Loucy (cell line): ENCODE measurements at regions not wholly inside any gene's neighbourhood (a gene's known extent, or its start where the extent isn't known, plus 50 kb on each side); places are given as distances from the start of the nearest gene placed in this dataset.
A peak's percentile ranks its signal among the peaks of the same experiment; 100 is the strongest.

ENCODE experiments used
- H2AFZ ChIP-seq: fragments of 200-600 bp; sonication (generic); 2 replicates; pipeline ENCODE4 v1.6.0; 2016; ENCODE audit warnings: antibody characterized with exemption, mild to moderate bottlenecking, low read length, moderate library complexity
- H3F3A ChIP-seq: fragments of 200-600 bp; 2 replicates; pipeline ENCODE4 v1.6.0; 2016; ENCODE audit warnings: antibody characterized with exemption, low read depth, mild to moderate bottlenecking
- H3K27me3 ChIP-seq: fragments of 200-600 bp; sonication (generic); 2 replicates; pipeline ENCODE4 v1.6.1; 2014; ENCODE audit warnings: low read length, mild to moderate bottlenecking; ENCODE audit not compliant: insufficient read depth, poor library complexity, severe bottlenecking
- H3K36me3 ChIP-seq: fragments of 200-600 bp; sonication (generic); 2 replicates; pipeline ENCODE4 v1.6.1; 2016; ENCODE audit warnings: low read length; ENCODE audit not compliant: insufficient read depth
- H3K4me1 ChIP-seq: fragments of 200-600 bp; sonication (generic); 2 replicates; pipeline ENCODE4 v1.5.1; 2014; ENCODE audit warnings: low read length, mild to moderate bottlenecking; ENCODE audit not compliant: insufficient read depth, poor library complexity, severe bottlenecking
- H3K4me2 ChIP-seq: fragments of 200-600 bp; sonication (generic); 2 replicates; pipeline ENCODE4 v1.6.0; 2014; ENCODE audit warnings: antibody characterized with exemption, low read length, low read depth, mild to moderate bottlenecking; ENCODE audit not compliant: poor library complexity, severe bottlenecking
- H3K4me3 ChIP-seq: fragments of 200-600 bp; sonication (generic); 2 replicates; pipeline ENCODE4 v1.5.1; 2014; ENCODE audit warnings: low read length, mild to moderate bottlenecking, mixed read lengths; ENCODE audit not compliant: poor library complexity, severe bottlenecking
- H3K79me2 ChIP-seq: fragments of 200-600 bp; sonication (generic); 2 replicates; pipeline ENCODE4 v1.6.1; 2014; ENCODE audit warnings: low read length; ENCODE audit not compliant: insufficient read depth
- H3K9ac ChIP-seq: fragments of 200-600 bp; sonication (generic); 2 replicates; pipeline ENCODE4 v1.6.0; 2014; ENCODE audit warnings: mild to moderate bottlenecking, low read depth, low read length, moderate library complexity; ENCODE audit not compliant: poor library complexity, severe bottlenecking
- H3K9me2 ChIP-seq: fragments of 200-600 bp; sonication (generic); replicated peaks from 2 replicates; pipeline ENCODE4 v1.6.1; 2016; ENCODE audit warnings: low read depth, low read length, mixed read lengths
- H3K9me3 ChIP-seq: fragments of 200-600 bp; sonication (generic); 2 replicates; pipeline ENCODE4 v1.6.1; 2014; ENCODE audit warnings: mild to moderate bottlenecking, antibody characterized with exemption, low read length, low read depth; ENCODE audit not compliant: insufficient read depth
- H4K20me1 ChIP-seq: fragments of 200-600 bp; sonication (generic); 2 replicates; pipeline ENCODE4 v1.6.0; 2014; ENCODE audit warnings: antibody characterized with exemption, low read length, mild to moderate bottlenecking; ENCODE audit not compliant: insufficient read depth, poor library complexity, severe bottlenecking
- EZH2phosphoT487 ChIP-seq: fragments of 200-600 bp; IDR thresholded peaks from 2 replicates; pipeline ENCODE4 v1.6.1; 2018; ENCODE audit warnings: antibody characterized with exemption, mild to moderate bottlenecking, moderate library complexity, borderline replicate concordance
- TF ChIP-seq, protein P1 (sequence below): fragments of 200-600 bp; sonication (generic); conservative IDR thresholded peaks from 2 replicates; pipeline ENCODE4 v1.5.1; 2014; ENCODE audit warnings: mild to moderate bottlenecking, antibody characterized with exemption, low read length

- H3K79me2 ChIP-seq, result no peaks in the 10 kb centered on the region
- H3K9me3 ChIP-seq, result no peaks in the 10 kb centered on the region
- no peaks in the 10 kb centered on the region for H3F3A ChIP-seq
- TF ChIP-seq, protein P1, sequence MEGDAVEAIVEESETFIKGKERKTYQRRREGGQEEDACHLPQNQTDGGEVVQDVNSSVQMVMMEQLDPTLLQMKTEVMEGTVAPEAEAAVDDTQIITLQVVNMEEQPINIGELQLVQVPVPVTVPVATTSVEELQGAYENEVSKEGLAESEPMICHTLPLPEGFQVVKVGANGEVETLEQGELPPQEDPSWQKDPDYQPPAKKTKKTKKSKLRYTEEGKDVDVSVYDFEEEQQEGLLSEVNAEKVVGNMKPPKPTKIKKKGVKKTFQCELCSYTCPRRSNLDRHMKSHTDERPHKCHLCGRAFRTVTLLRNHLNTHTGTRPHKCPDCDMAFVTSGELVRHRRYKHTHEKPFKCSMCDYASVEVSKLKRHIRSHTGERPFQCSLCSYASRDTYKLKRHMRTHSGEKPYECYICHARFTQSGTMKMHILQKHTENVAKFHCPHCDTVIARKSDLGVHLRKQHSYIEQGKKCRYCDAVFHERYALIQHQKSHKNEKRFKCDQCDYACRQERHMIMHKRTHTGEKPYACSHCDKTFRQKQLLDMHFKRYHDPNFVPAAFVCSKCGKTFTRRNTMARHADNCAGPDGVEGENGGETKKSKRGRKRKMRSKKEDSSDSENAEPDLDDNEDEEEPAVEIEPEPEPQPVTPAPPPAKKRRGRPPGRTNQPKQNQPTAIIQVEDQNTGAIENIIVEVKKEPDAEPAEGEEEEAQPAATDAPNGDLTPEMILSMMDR, result no peak
- no peaks in the 10 kb centered on the region for H3K9me2 ChIP-seq
- H4K20me1 ChIP-seq, result no peaks in the 10 kb centered on the region
- H2AFZ ChIP-seq, result no peak overlapping the region
- H3K4me1 ChIP-seq, result peaks cover 13% of the 10 kb centered on the region
- no peaks in the 10 kb centered on the region for H3K36me3 ChIP-seq
- H3K4me3 ChIP-seq, result no peak overlapping the region
- no peak overlapping the region for H3K9ac ChIP-seq
- H3K4me2 ChIP-seq, result no peak overlapping the region
- H3K27me3 ChIP-seq, result no peaks in the 10 kb centered on the region
These were observed 251.8 kb upstream of the RASA1 start for GRCh38 chr5:87015901-87016300.

- H3K4me1 ChIP-seq, result peaks cover 13% of the 10 kb centered on the region
- no peaks in the 10 kb centered on the region for H3K36me3 ChIP-seq
- TF ChIP-seq EZH2phosphoT487, result no peak
- TF ChIP-seq, protein P1, result no peak
- no peaks in the 10 kb centered on the region for H3K9me3 ChIP-seq
- H2AFZ ChIP-seq, result peak overlapping the region; percentile 32
- H4K20me1 ChIP-seq, result no peaks in the 10 kb centered on the region
- H3K9ac ChIP-seq, result peak overlapping the region; percentile 55
- peak overlapping the region; percentile 72 for H3K4me2 ChIP-seq
- H3K79me2 ChIP-seq, result no peaks in the 10 kb centered on the region
- H3K4me3 ChIP-seq, result peak overlapping the region; percentile 59
- no peaks in the 10 kb centered on the region for H3F3A ChIP-seq
- H3K9me2 ChIP-seq, result no peaks in the 10 kb centered on the region
- no peaks in the 10 kb centered on the region for H3K27me3 ChIP-seq
These were observed 247.4 kb upstream of the RASA1 start for GRCh38 chr5:87020099-87020934.

DNA sequence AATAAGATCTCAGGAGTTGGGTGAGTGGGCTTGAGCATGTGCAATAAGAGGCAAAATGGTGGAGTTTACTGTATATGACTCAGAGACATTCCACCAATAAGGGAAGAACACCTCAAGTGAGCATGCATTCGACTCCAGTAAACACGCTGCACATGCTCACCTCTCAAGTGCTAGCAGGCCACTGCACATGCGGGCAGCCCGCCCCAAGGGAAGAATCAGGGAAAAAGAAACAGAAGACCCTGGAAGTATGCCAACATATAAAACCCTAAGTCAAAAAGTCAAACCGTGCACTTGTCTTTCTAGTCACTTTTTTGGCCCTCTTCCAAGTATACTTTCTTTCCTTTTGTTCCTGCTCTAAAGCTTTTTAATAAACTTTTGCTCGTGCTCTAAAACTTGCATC, 245.3 kb upstream of the RASA1 start:
- Histone ChIP-seq H3K9me3 (no peaks in the 10 kb centered on the region), H3K27me3 (no peaks in the 10 kb centered on the region), H3K4me2 (no peak overlapping the region), H3K9ac (no peak overlapping the region), H3K36me3 (no peaks in the 10 kb centered on the region), H3F3A (no peaks in the 10 kb centered on the region), H3K4me1 (peaks cover 13% of the 10 kb centered on the region), H3K9me2 (no peaks in the 10 kb centered on the region), H2AFZ (no peak overlapping the region), H4K20me1 (no peaks in the 10 kb centered on the region), H3K4me3 (no peak overlapping the region), H3K79me2 (no peaks in the 10 kb centered on the region)
- no peak for TF ChIP-seq EZH2phosphoT487
- TF ChIP-seq, protein P1, result no peak
